ENCODE measurements at regions not wholly inside any gene's neighbourhood (a gene's known extent, or its start where the extent isn't known, plus 50 kb on each side); places are given as distances from the start of the nearest gene placed in this dataset.

- no peaks in the 10 kb centered on the region for H3K36me3 ChIP-seq (ENCODE audit: insufficient read depth, low read length)
- no peak for TF ChIP-seq CTCF (IDR thresholded peaks at IDR 0.05; ENCODE audit: extremely low read depth, low read depth, low read length)
- no peak overlapping the region for H3K4me3 ChIP-seq (ENCODE audit: insufficient read depth, low read length)
- H3K4me1 ChIP-seq (ENCODE audit: insufficient read depth, low read length), result no peaks in the 10 kb centered on the region
- H2AFZ ChIP-seq (ENCODE audit: low read length), result no peak overlapping the region
- no peaks in the 10 kb centered on the region for H3K27me3 ChIP-seq (ENCODE audit: insufficient read depth, low read length)
- no peak for DNase-seq (ENCODE audit: insufficient read length, low spot score, missing footprints)
- no peaks in the 10 kb centered on the region for H3K79me2 ChIP-seq (ENCODE audit: insufficient read depth, low read length)
- no peaks in the 10 kb centered on the region for H3K9me3 ChIP-seq (ENCODE audit: low read depth, low read length)
- no peak overlapping the region for H3K27ac ChIP-seq (ENCODE audit: low read depth, low read length)
- H3K4me2 ChIP-seq (ENCODE audit: insufficient read depth, low read length), result no peak overlapping the region
- no peaks in the 10 kb centered on the region for H4K20me1 ChIP-seq (ENCODE audit: insufficient read depth, low read length)
Measured at GRCh38 chr3:102699104-102699818, 264.4 kb downstream of the ZPLD1 start.

GRCh38 chr3:102699819-102700140, 265.0 kb downstream of the ZPLD1 start:
- Histone ChIP-seq H4K20me1 (ENCODE audit: insufficient read depth, low read length) (no peaks in the 10 kb centered on the region), H3K79me2 (ENCODE audit: insufficient read depth, low read length) (no peaks in the 10 kb centered on the region), H3K36me3 (ENCODE audit: insufficient read depth, low read length) (no peaks in the 10 kb centered on the region), H3K27ac (ENCODE audit: low read depth, low read length) (no peak overlapping the region), H3K4me1 (ENCODE audit: insufficient read depth, low read length) (no peaks in the 10 kb centered on the region), H3K4me3 (ENCODE audit: insufficient read depth, low read length) (no peak overlapping the region), H3K27me3 (ENCODE audit: insufficient read depth, low read length) (no peaks in the 10 kb centered on the region), H2AFZ (ENCODE audit: low read length) (no peak overlapping the region), H3K4me2 (ENCODE audit: insufficient read depth, low read length) (no peak overlapping the region), H3K9me3 (ENCODE audit: low read depth, low read length) (no peaks in the 10 kb centered on the region)
- DNase-seq (ENCODE audit: insufficient read length, low spot score, missing footprints), result no peak
- TF ChIP-seq CTCF (IDR thresholded peaks at IDR 0.05; ENCODE audit: extremely low read depth, low read depth, low read length), result no peak

GRCh38 chr3:102712896-102713295, 278.1 kb downstream of the ZPLD1 start:
- no peak overlapping the region for H3K4me2 ChIP-seq (ENCODE audit: insufficient read depth, low read length)
- H3K27ac ChIP-seq (ENCODE audit: low read depth, low read length), result no peak overlapping the region
- no peak overlapping the region for H3K4me3 ChIP-seq (ENCODE audit: insufficient read depth, low read length)
- no peak for TF ChIP-seq CTCF (IDR thresholded peaks at IDR 0.05; ENCODE audit: extremely low read depth, low read depth, low read length)
- no peak for DNase-seq (ENCODE audit: insufficient read length, low spot score, missing footprints)
- H3K79me2 ChIP-seq (ENCODE audit: insufficient read depth, low read length), result no peaks in the 10 kb centered on the region
- no peaks in the 10 kb centered on the region for H3K9me3 ChIP-seq (ENCODE audit: low read depth, low read length)
- H3K27me3 ChIP-seq (ENCODE audit: insufficient read depth, low read length), result no peaks in the 10 kb centered on the region
- H2AFZ ChIP-seq (ENCODE audit: low read length), result no peak overlapping the region
- no peaks in the 10 kb centered on the region for H4K20me1 ChIP-seq (ENCODE audit: insufficient read depth, low read length)
- no peaks in the 10 kb centered on the region for H3K36me3 ChIP-seq (ENCODE audit: insufficient read depth, low read length)
- H3K4me1 ChIP-seq (ENCODE audit: insufficient read depth, low read length), result no peaks in the 10 kb centered on the region

GRCh38 chr3:102714567-102714966, 279.8 kb downstream of the ZPLD1 start:
- no peak overlapping the region for H3K4me2 ChIP-seq (ENCODE audit: insufficient read depth, low read length)
- H3K27me3 ChIP-seq (ENCODE audit: insufficient read depth, low read length), result no peaks in the 10 kb centered on the region
- TF ChIP-seq CTCF (IDR thresholded peaks at IDR 0.05; ENCODE audit: extremely low read depth, low read depth, low read length), result no peak

More at GRCh38 chr3:102714567-102714966, 279.8 kb downstream of the ZPLD1 start:
- Histone ChIP-seq H3K79me2 (ENCODE audit: insufficient read depth, low read length) (no peaks in the 10 kb centered on the region), H4K20me1 (ENCODE audit: insufficient read depth, low read length) (no peaks in the 10 kb centered on the region), H3K27ac (ENCODE audit: low read depth, low read length) (no peak overlapping the region), H3K4me3 (ENCODE audit: insufficient read depth, low read length) (no peak overlapping the region), H3K9me3 (ENCODE audit: low read depth, low read length) (no peaks in the 10 kb centered on the region), H3K4me1 (ENCODE audit: insufficient read depth, low read length) (no peaks in the 10 kb centered on the region), H3K36me3 (ENCODE audit: insufficient read depth, low read length) (no peaks in the 10 kb centered on the region), H2AFZ (ENCODE audit: low read length) (no peak overlapping the region)
- no peak for DNase-seq (ENCODE audit: insufficient read length, low spot score, missing footprints)

Measured in osteoblast (primary cell).